Fibroblast of skin of scalp (primary cell): ENCODE measurements at regions not wholly inside any gene's neighbourhood (a gene's known extent, or its start where the extent isn't known, plus 50 kb on each side); places are given as distances from the start of the nearest gene placed in this dataset.
A peak's percentile ranks its signal among the peaks of the same experiment; 100 is the strongest.

Experiments
- DNase-seq: peaks from one replicate; pipeline ENCODE4 v3.0.0-alpha.2; 2013

GRCh38 chr5:7018198-7018597 is 305.0 kb downstream of the TENT4A start:
- DNase-seq: no peak

GRCh38 chr5:7018601-7019000 is 305.4 kb downstream of the TENT4A start:
- DNase-seq: no peak

GRCh38 chr5:7036192-7036835 is 323.1 kb downstream of the TENT4A start:
- DNase-seq: no peak

- no peak for DNase-seq
Observed at GRCh38 chr5:7039074-7039473, 325.8 kb downstream of the TENT4A start.

GRCh38 chr5:7040111-7040510 is 326.9 kb downstream of the TENT4A start:
- no peak for DNase-seq

- DNase-seq: no peak
Observed at GRCh38 chr5:7043797-7044196, 330.6 kb downstream of the TENT4A start.

- DNase-seq: no peak
Observed at GRCh38 chr5:7047511-7048261, 334.5 kb downstream of the TENT4A start.

- no peak for DNase-seq
Observed at GRCh38 chr5:7050986-7051385, 337.8 kb downstream of the TENT4A start.

GRCh38 chr5:7053125-7053524 is 339.9 kb downstream of the TENT4A start:
- DNase-seq: no peak

- DNase-seq: no peak
Observed at GRCh38 chr5:7053528-7054209, 340.4 kb downstream of the TENT4A start.

- no peak for DNase-seq
Observed at GRCh38 chr5:7066471-7067235, 329.3 kb upstream of the ADCY2 start.

- no peak for DNase-seq
Observed at GRCh38 chr5:7068156-7068555, 327.8 kb upstream of the ADCY2 start.

GRCh38 chr5:7068899-7069298 is 327.0 kb upstream of the ADCY2 start:
- DNase-seq: no peak

GRCh38 chr5:7072188-7072587 is 323.8 kb upstream of the ADCY2 start:
- DNase-seq: no peak

- DNase-seq: no peak
Observed at GRCh38 chr5:7073666-7074065, 322.3 kb upstream of the ADCY2 start.

GRCh38 chr5:7074176-7074575 is 321.8 kb upstream of the ADCY2 start:
- DNase-seq: no peak

- no peak for DNase-seq
Observed at GRCh38 chr5:7075470-7075869, 320.5 kb upstream of the ADCY2 start.

- DNase-seq: no peak
Observed at GRCh38 chr5:7078101-7078500, 317.8 kb upstream of the ADCY2 start.

- DNase-seq: peak; percentile 17
Observed at GRCh38 chr5:7078901-7079300, 317.0 kb upstream of the ADCY2 start.

- DNase-seq: no peak
Observed at GRCh38 chr5:7080501-7080900, 315.4 kb upstream of the ADCY2 start.

- no peak for DNase-seq
Observed at GRCh38 chr5:7087719-7088297, 308.1 kb upstream of the ADCY2 start.

- DNase-seq: no peak
Observed at GRCh38 chr5:7088849-7089248, 307.1 kb upstream of the ADCY2 start.

- peak; percentile 4 for DNase-seq
Observed at GRCh38 chr5:7094626-7095025, 301.3 kb upstream of the ADCY2 start.
